GM19467 (cell line): ENCODE measurements at regions not wholly inside any gene's neighbourhood (a gene's known extent, or its start where the extent isn't known, plus 50 kb on each side); places are given as distances from the start of the nearest gene placed in this dataset.
A peak's percentile ranks its signal among the peaks of the same experiment; 100 is the strongest.
"Not testable (repeated sequence)": the region's sequence is repeated elsewhere in the genome, so short reads cannot be mapped to it uniquely, and the experiment has no call there.

Experiments used
- ATAC-seq: cut with Tn5 transposase; IDR thresholded peaks from one replicate; pipeline ENCODE4 v1.9.1; 2021; ENCODE audit warnings: mild to moderate bottlenecking, moderate library complexity; ENCODE audit not compliant: unreplicated experiment

DNA sequence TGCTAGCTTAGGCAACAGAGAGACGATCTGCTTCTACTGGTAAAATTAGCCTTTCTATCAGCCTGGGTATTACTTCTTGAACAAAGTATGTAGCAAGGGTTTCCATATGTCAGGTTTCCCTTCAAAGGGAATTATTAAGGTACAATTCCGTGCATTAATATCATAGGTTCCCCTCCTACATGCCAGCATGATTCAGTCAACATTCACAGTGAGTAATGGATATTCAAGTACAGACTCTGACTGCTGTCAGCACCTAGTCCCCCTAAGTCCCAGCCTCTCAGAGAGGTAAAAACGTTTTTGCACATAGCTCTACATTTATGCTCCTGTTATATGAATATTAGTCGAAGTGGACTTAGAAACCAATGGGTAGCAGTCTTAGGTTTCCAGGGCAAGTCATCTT is 322.4 kb upstream of the CCNG1 start:
- ATAC-seq, result no peak

DNA sequence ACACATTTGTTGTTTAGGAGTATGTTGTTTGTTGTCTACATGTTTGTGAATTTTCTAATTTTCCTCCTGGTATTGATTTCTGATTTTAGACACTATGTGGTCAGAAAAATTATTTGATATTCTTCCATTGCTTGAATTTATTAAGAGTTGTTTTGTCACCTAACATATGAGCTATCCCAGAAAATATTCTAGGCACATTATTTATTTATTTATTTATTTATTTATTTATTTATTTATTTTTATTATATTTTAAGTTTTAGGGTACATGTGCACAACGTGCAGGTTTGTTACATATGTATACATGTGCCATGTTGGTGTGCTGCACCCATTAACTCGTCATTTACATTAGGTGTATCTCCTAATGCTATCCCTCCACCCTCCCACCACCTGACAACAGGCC is 320.8 kb upstream of the CCNG1 start:
- ATAC-seq, result not testable (repeated sequence)

DNA sequence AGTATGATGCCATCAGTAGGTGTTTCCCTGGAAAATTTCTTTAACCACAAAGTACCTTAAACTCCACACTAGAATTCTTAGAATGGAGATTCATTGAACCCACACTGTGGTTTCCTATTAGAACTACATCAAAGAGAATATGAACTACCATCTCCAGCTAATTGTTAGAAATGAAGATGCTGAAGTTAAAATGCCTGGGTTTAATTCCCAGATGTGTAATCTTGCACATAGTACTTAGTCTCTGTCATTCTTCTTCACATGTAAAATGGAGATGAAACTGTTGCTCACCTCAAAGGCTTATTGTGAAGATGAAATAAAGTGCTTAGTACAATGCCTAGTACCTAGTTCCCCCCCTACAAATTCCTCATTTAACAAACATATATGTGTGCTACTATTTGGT is 303.3 kb upstream of the CCNG1 start:
- ATAC-seq, result no peak

DNA sequence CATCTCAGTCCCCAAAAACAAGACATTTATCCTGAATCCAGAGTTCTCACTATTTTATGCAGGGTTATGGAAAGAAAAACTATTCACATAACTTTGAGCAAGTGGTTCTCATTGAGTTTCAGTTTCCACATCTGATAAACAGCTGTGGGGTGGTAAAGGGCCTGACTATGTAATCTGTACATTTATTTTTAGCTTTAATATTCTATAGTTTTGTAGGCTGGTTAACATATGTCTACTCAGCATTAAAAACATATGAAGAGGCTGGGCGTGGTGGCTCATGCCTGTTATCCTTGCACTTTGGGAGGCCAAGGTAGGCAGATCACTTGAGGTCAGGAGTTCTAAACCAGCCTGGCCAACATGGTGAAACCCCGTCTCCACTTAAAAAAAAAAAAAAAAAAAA is 301.5 kb upstream of the CCNG1 start:
- no peak for ATAC-seq

DNA sequence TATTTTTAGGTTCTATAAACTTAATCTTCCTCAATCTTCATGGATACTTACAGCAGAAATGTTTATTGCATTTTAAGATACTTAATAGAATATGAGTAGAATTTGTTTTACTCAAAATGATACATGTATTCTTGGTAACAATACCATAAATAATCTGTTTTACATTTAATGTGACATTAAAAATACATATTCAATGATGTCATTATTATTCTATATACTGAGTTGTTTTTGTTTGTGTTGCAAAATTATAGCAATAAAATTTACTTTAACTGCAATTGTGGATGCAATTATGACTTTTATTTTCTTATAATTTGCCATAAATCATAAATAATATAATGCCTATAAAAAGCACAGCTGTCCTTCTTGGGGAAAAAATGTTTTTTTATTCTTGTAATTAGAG is 275.9 kb upstream of the CCNG1 start:
- no peak for ATAC-seq

DNA sequence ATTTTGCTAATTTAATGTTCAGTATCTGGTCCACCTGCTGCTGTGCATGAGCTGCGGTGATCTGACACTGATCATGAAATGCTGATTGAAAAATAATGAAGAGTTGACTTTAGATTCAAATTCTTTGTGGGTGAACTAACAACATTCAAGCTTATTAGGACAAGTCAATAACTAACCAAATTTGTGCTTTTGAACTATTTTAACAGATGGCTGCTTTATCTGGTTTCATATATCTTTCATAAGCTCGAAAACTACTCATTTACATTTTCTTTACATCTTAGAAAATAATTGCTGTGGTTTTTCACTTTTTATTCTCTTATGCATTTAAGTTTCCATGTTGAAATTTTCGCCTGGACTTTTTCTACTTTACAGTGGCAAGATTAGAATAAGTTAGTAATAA is 274.8 kb upstream of the CCNG1 start:
- no peak for ATAC-seq

DNA sequence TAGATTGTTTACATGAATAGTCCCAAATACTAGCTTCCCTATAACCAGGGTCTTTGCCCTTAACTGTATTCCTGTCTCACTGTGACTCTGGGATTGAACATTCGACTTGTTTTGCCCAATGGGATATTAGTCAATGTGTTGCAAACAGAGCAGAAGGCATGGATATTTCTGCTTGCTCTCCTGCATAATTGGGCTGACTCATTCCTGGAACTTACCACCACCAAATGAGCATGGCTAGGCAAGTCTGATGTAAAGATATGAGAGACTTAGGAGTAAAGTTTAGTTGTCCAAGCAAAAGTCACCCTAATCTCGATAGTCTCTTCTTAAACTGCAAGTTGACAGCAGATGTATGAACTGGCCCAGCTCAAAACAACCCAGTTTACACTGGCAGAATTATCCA is 273.5 kb upstream of the CCNG1 start:
- ATAC-seq, result no peak

DNA sequence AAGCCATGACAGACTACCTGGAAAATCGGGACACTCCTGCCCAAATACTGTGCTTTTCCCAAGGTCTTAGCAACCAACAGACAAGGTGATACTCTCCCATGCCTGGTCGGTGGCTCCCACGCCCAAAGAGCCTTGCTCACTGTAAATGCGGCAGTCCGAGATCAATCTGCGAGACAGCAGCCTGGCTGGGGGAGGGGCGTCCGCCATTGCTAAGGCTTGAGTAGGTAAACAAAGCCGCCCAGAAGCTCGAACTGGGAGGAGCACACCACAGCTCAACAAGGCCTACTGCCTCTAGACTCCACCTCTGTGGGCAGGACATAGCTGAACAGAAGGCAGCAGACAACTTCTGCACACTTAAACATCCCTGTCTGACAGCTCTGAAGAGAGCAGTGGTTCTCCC is 272.1 kb upstream of the CCNG1 start:
- ATAC-seq, result no peak

DNA sequence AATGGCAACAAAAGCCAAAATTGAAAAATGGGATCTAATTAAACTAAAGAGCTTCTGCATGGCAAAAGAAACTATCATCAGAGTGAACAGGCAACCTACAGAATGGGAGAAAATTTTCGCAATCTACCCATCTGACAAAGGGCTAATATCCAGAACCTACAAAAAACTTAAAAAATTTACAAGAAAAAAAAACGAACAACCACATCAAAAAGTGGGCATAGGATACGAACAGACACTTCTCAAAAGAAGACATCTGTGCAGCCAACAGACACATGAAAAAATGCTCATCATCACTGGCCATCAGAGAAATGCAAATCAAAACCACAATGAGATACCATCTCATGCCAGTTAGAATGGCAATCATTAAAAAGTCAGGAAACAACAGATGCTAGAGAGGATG is 267.2 kb upstream of the CCNG1 start:
- not testable (repeated sequence) for ATAC-seq

DNA sequence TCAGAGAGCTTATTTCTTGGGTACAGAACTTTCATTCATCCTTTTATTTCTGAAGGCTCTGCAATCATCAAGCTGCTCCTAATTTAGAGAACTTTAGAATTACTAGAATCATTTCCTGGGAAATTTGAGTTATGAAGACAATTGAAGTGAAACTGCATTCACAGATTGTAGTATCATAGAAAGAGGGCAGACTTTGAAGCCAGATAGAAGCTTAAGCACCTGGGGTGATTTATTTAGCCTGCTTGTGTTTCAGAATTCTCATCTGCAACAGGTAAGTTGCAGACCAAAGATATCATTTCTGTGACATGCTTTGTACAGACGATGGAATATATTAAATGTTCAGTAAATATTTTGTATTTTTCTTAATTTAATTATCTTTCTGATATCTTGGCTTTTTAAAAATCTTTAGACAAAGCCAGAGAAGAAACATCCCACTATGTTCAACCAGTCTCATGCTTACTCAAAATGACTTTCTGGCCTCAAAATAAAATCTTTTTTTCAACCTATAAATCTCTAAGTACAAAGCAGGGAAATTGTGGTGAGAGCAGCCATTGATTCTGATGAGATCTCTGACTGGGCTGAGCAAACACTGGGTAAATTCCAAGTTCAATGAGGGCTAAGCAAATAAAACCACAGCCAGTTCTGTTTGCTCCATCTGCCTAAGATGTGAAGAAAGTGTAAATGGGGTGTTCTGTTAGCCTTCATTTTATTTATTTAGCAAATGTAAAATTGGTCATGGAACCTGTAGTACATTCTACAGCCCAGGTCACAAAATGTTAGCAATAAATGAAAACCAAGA is 264.7 kb upstream of the CCNG1 start:
- ATAC-seq, result no peak

DNA sequence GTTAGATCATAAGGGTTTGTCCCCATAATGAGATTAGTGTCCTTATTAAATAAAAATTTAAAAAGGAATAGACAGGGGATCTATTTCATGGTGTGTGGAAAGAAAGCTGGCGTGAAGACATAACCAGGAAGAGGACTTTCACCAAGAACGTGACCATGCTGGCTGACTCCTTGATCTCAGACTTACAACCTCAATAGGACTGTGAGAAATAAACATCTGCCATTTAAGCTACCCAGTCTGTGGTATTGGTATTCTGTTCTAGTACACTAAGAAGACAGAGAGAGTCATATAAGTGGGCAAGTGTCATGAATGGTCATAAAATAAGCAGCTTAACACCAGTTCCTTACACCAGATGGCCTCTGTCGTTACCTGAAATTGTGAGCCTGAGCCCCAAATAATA is 259.4 kb upstream of the CCNG1 start:
- no peak for ATAC-seq

DNA sequence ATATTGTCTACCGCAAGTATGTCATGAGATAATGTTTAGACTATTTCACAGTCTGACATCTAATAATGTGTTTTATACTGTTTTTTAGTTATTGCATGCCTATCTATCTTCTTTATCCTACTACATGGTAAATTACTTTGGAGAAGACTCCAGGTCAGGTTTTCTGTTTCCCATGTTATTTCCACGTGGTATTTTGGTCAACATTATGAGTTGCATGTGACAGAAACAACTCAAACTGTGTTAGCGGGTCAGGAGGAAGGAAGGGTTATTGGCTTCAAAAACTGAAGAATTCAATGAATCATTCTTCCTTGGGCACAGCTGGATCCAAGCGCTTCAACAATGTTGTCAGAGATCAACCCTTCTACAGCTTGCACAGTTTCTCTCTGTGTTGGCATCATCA is 252.1 kb upstream of the CCNG1 start:
- ATAC-seq, result no peak

DNA sequence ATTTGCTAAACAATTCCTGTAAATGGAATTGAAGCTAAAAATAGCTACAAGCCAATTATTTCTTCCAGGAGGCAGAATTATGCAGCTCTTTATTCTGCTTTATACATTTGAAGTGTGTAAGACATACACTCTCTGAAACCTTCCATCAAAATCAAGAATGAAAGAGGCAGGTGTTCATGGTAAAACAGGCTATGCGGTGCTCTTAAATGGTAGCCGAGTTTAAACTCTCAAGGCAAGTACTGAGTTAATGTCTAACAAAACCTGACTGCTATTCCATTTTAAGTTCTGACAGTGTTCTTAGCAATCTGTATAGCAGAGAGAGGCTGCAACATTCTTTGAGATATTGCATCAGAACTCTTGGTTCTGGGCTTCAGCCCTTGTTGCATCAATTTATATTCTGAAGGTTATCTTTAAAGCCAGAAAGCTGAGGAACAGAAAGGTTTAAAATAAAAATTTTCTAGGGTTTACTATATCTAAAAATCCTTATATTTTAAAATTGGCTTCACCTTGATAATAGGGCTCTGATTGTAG is 248.3 kb upstream of the CCNG1 start:
- ATAC-seq, result no peak

DNA sequence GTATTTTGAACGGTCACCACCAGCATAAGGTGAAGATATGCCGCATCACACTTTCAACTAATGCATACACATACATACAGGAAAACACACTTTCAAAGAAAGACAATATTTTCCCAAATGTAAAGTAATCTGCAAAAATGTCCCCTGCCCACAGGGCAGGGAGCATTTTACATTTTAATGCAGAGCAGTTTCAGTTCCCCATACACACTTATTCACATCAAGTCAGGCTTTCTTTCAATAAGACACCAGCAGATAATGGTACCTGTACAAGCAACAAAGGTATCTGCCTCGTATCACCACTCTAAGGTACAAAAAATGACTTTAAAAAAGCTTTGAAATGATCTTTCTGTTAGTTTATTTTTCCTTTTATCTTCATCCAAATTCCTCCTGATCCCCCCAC is 247.1 kb upstream of the CCNG1 start:
- ATAC-seq, result peak; percentile 67

DNA sequence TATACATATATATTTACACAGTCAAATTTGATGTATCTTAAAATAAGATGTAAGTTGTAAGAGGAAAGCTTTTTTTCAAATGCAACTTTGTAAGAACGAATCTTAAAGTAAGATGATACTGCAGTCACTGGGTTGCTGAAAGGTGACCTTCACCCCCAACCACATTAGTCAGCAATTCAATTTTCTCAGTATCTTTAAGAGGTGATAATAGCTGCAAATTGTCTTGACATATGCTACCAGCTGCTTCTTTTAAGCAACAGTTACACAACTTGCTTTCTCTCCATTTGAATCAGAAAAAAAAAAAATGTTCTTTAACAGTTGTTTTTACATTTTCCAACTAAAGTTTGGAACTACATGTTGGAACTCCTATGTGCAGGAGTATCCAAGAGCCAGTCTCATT is 246.6 kb upstream of the CCNG1 start:
- ATAC-seq, result no peak

DNA sequence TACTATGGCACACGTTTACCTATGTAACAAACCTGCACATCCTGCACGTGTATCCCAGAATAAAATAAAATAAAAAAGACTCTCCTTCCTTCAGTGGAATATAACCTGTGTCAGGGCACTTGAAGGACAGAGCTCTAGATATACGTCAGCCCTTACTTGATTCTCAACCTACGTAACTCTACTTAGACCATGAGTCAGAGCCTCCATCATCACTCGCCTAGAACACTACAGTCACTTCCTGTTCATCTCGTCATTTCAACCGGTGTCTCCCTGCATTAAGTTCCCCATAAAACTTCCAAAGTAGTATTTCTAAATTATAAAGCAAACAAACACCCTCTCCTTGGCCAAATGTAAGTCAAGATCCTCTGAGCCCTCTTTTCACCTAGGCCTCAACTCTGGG is 243.5 kb upstream of the CCNG1 start:
- ATAC-seq, result no peak

DNA sequence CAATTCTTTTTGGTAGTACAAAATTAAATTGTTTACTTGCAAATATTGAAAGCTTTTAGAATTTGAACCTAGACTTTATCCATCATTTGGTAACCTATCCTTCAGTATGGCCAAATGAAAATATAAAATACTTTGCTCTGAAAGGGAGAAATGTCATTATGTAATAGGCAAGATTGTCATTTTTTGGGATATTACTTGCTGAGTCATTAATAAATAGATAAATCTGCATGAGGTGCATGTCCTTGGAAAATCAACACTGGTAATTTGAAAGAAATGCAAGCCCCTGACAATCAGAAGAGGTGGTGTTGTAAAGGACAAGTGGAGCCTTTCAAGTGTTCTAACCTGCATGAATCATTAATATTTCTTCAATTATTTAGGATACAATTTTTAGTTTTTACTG is 231.8 kb upstream of the CCNG1 start:
- ATAC-seq, result no peak

DNA sequence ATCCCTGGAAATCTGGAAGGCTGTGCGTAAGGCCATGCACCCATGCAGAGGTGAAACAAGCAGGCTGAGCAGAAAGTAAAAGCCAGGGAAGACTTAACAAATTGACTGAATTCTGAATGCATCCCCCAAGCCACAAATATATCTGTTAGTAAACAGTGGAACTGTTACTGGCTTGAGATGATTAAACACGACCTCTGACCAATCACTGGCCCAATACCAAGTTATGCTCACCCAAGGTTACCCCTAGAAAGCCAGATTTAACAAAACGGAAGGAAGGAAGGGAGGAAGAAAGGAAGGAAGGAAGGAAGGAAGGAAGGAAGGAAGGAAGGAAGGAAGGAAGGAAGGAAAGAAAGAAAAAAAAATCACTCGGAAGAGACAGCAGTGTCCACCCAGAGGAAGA is 215.8 kb upstream of the CCNG1 start:
- ATAC-seq, result no peak

DNA sequence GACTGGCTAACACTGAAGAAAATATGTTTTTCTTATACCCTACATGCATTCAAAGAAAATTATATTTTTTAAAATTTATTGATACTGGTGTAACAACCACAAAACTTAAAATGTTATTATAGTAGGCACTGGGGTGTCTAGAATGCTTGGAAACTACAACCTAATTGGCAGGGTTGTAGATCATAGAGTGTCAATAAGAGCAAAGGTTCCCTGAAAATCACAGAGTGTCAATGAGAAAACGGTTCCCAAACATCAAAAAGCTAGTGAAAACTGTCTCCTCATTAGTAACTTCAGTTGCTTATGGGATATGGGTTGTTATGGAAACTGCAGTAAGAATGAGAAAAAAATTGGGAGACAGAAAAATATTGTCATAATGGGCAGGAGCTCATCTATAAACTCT is 214.4 kb upstream of the CCNG1 start:
- no peak for ATAC-seq

DNA sequence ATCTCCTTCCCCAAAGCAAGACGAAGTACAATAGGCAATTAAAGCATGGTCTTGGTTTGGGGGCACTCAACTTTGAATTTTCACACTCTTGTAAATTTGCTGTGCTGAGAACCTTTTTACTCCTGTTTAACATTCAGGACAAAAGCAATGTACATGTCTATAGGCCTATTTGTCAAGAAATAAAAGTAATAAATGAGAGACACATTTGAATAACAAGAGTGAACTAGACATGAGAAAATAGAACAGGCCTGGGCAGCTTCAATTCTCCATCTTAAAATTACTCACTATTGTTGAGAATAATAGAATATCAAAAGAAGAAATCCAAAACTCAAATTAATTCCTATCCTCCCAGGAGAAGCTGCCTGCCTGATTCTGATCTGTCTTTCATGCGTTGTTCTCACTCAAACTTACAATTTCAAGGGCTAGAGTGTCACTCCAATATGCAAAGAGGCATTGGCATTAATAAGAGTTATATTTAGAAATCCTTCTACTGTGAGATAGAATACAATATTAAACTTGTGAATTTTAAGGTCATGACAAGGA is 192.9 kb upstream of the CCNG1 start:
- ATAC-seq, result no peak

DNA sequence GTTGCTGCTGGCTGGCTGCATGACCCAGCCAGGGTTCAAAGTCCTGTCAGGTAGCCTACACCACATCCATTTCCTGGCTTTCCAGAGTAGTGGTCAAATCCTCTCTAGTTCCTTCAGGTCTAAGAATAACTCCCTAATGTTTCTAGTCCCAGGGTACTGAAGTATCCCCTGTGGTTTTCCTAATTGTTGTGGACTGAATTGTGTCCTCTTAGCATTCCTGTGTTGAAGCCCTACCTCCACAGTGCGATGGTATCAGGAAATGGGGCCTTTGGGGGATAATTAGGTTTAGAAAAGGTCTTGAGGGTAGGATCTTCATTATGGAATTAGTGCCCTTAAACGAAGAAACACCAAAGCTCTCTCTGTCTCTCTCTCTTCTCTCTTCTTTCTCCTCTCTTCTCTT is 191.8 kb upstream of the CCNG1 start:
- ATAC-seq, result no peak

DNA sequence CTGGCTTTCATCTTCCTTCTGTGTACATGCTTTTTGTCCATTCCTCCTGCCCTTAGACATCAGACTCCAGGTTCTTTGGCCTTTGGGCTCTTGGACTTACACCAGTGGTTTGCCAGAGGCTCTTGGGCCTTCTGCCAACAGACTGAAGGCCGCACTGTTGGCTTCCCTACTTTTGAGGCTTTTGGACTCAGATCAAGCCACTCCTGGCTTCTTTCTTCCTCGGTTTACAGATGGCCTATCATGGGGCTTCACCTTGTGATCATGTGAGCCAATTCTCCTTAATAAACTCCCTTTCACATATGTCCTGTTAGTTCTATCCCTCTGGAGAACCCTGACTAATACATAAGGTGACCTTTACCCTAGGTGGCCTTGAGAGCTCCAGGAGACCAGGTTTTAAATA is 189.1 kb upstream of the CCNG1 start:
- no peak for ATAC-seq

DNA sequence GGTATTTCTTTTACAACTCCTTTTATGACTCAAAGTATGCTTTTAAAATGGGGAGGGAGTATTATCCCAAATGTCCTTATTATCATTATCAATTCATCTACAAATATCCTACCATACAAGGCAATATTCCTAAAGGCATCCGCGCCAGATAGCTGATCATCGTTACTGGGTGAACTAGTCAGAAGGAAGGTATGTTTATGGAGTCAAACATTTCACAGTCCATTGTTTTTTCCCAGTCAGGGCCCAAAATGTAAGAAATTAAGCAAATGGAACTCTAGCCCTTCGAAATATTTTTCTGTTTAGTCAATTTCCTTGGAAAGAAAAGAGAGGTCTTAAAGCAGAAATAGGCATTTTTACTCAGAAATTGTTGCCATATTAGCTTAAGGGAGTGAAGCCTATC is 188.5 kb upstream of the CCNG1 start:
- no peak for ATAC-seq
